Cardiac muscle cell (in vitro differentiated cells and primary cell): ENCODE measurements at regions not wholly inside any gene's neighbourhood (a gene's known extent, or its start where the extent isn't known, plus 50 kb on each side); places are given as distances from the start of the nearest gene placed in this dataset.

Experiments used
- DNase-seq, 2 donors: peaks; one replicate each; pipeline versions ENCODE4 v3.0.0 to v3.0.0-alpha.2; 2010 to 2017; ENCODE audit warnings: low read depth in 1 of 2, low spot score in 1 of 2
- H3K27ac ChIP-seq: fragments of 200-600 bp; sonication (generic); 2 replicates; pipeline ENCODE4 v1.5.1; 2016
- H3K27me3 ChIP-seq: fragments of 200-600 bp; sonication (generic); 2 replicates; pipeline ENCODE4 v1.6.0; 2016; ENCODE audit warnings: control low read depth
- H3K36me3 ChIP-seq: fragments of 200-600 bp; sonication (generic); 2 replicates; pipeline ENCODE4 v1.5.1; 2016; ENCODE audit warnings: control low read depth
- H3K4me1 ChIP-seq: fragments of 200-600 bp; sonication (generic); 2 replicates; pipeline ENCODE4 v1.8.1; 2017; ENCODE audit warnings: low read depth, mild to moderate bottlenecking, mixed run types
- H3K4me3 ChIP-seq: fragments of 200-600 bp; sonication (generic); 2 replicates; pipeline ENCODE4 v1.5.1; 2016; ENCODE audit warnings: mild to moderate bottlenecking
- H3K9me3 ChIP-seq: fragments of 200-600 bp; sonication (generic); 2 replicates; pipeline ENCODE4 v1.5.1; 2017; ENCODE audit warnings: low read depth, mild to moderate bottlenecking, control low read depth
- CTCF ChIP-seq: IDR thresholded peaks from 2 replicates; pipeline ENCODE4 v1.5.1; 2012; ENCODE audit warnings: low read depth, mild to moderate bottlenecking, low read length

GRCh38 chr11:104549019-104549418, 349.2 kb downstream of the CASP12 start:
- H3K36me3 ChIP-seq = no peaks in the 10 kb centered on the region
- no peak overlapping the region for H3K4me3 ChIP-seq
- no peaks in the 10 kb centered on the region for H3K9me3 ChIP-seq
- no peak for TF ChIP-seq CTCF
- no peak for DNase-seq
- peaks cover 20% of the 10 kb centered on the region for H3K4me1 ChIP-seq
- no peaks in the 10 kb centered on the region for H3K27me3 ChIP-seq
- no peak overlapping the region for H3K27ac ChIP-seq

GRCh38 chr11:104547996-104548661, 350.1 kb downstream of the CASP12 start:
- Histone ChIP-seq H3K27ac (no peak overlapping the region), H3K4me1 (peaks cover 19% of the 10 kb centered on the region), H3K9me3 (no peaks in the 10 kb centered on the region), H3K36me3 (no peaks in the 10 kb centered on the region), H3K27me3 (no peaks in the 10 kb centered on the region), H3K4me3 (no peak overlapping the region)
- peak in 1 of 2 donors; percentile 16 for DNase-seq
- no peak for TF ChIP-seq CTCF

GRCh38 chr11:104546501-104546900, 351.8 kb downstream of the CASP12 start:
- DNase-seq = no peak
- peaks cover 6% of the 10 kb centered on the region for H3K4me1 ChIP-seq
- no peak overlapping the region for H3K27ac ChIP-seq
- no peak overlapping the region for H3K4me3 ChIP-seq
- TF ChIP-seq CTCF = no peak
- H3K36me3 ChIP-seq = no peaks in the 10 kb centered on the region
- no peaks in the 10 kb centered on the region for H3K27me3 ChIP-seq
- H3K9me3 ChIP-seq = no peaks in the 10 kb centered on the region

GRCh38 chr11:104541701-104542100, 356.6 kb downstream of the CASP12 start:
- TF ChIP-seq CTCF = no peak
- no peak for DNase-seq
- no peaks in the 10 kb centered on the region for H3K9me3 ChIP-seq
- H3K27me3 ChIP-seq = no peaks in the 10 kb centered on the region
- H3K36me3 ChIP-seq = no peaks in the 10 kb centered on the region
- no peaks in the 10 kb centered on the region for H3K4me1 ChIP-seq
- no peak overlapping the region for H3K27ac ChIP-seq
- H3K4me3 ChIP-seq = no peak overlapping the region

- H3K4me3 ChIP-seq = no peak overlapping the region
- no peaks in the 10 kb centered on the region for H3K27me3 ChIP-seq
- DNase-seq = no peak
- H3K4me1 ChIP-seq = no peaks in the 10 kb centered on the region
- no peaks in the 10 kb centered on the region for H3K36me3 ChIP-seq
- no peak overlapping the region for H3K27ac ChIP-seq
- TF ChIP-seq CTCF = no peak
- no peaks in the 10 kb centered on the region for H3K9me3 ChIP-seq
These were observed 359.9 kb downstream of the CASP12 start for GRCh38 chr11:104538313-104538712.

GRCh38 chr11:104534278-104534677, 364.0 kb downstream of the CASP12 start:
- DNase-seq = peak in 1 of 2 donors; percentile 68
- no peaks in the 10 kb centered on the region for H3K9me3 ChIP-seq
- no peak for TF ChIP-seq CTCF
- H3K27me3 ChIP-seq = no peaks in the 10 kb centered on the region
- H3K27ac ChIP-seq = no peak overlapping the region
- H3K36me3 ChIP-seq = no peaks in the 10 kb centered on the region
- no peaks in the 10 kb centered on the region for H3K4me1 ChIP-seq
- no peak overlapping the region for H3K4me3 ChIP-seq
